A673 (cell line): ENCODE measurements at regions not wholly inside any gene's neighbourhood (a gene's known extent, or its start where the extent isn't known, plus 50 kb on each side); places are given as distances from the start of the nearest gene placed in this dataset.

Experiments
- BruUV-seq: library from RNA; stranded (reverse); fragments of 400-500 nt; replicated peaks from 2 replicates; lab custom pipeline; 2021; lab: Mats Ljungman, UMichigan
- CTCF ChIA-PET: fragments of 300-600 bp; sonication (Branson Sonifier 250); formaldehyde crosslinking; loops from one replicate; lab custom pipeline; 2022; ENCODE audit warnings: antibody characterized with exemption; lab: Charles Lee
- POLR2A ChIA-PET: fragments of 300-600 bp; sonication (Branson Sonifier 250); formaldehyde crosslinking; loops from one replicate; lab custom pipeline; 2022; ENCODE audit warnings: antibody characterized with exemption; ENCODE audit not compliant: low non-redundant PET; lab: Charles Lee
- DNase-seq: peaks from one replicate; pipeline ENCODE4 v3.0.0-alpha.2; 2015; ENCODE audit warnings: low spot score
- H3K27ac ChIP-seq: fragments of 200-600 bp; sonication (generic); 2 replicates; pipeline ENCODE4 v1.5.1; 2016; ENCODE audit warnings: mixed run types, low read depth, mild to moderate bottlenecking, mixed read lengths, antibody characterized with exemption, low read length; ENCODE audit not compliant: poor library complexity, severe bottlenecking
- H3K27me3 ChIP-seq: fragments of 200-600 bp; sonication (generic); replicated peaks from 2 replicates; pipeline ENCODE4 v1.6.1; 2017; ENCODE audit warnings: mixed run types, low read depth, mild to moderate bottlenecking, mixed read lengths, antibody characterized with exemption, low read length; ENCODE audit not compliant: insufficient read depth, poor library complexity
- H3K36me3 ChIP-seq: fragments of 200-600 bp; sonication (generic); 2 replicates; pipeline ENCODE4 v1.6.1; 2016; ENCODE audit warnings: mixed run types, mild to moderate bottlenecking, mixed read lengths, antibody characterized with exemption, low read length; ENCODE audit not compliant: insufficient read depth, poor library complexity, severe bottlenecking
- H3K4me1 ChIP-seq: fragments of 200-600 bp; sonication (generic); 2 replicates; pipeline ENCODE4 v1.6.1; 2017; ENCODE audit warnings: mixed run types, mild to moderate bottlenecking, mixed read lengths, antibody characterized with exemption, low read length; ENCODE audit not compliant: insufficient read depth, poor library complexity, severe bottlenecking
- H3K4me3 ChIP-seq: fragments of 200-600 bp; sonication (generic); 2 replicates; pipeline ENCODE4 v1.5.1; 2016; ENCODE audit warnings: low read depth, mixed run types, mild to moderate bottlenecking, mixed read lengths, low read length; ENCODE audit not compliant: poor library complexity, severe bottlenecking
- H3K9me3 ChIP-seq: fragments of 200-600 bp; sonication (generic); 2 replicates; pipeline ENCODE4 v1.6.1; 2016; ENCODE audit warnings: mixed run types, low read depth, mild to moderate bottlenecking, mixed read lengths, antibody characterized with exemption, low read length; ENCODE audit not compliant: poor library complexity, severe bottlenecking
- EZH2 ChIP-seq: fragments of 200-600 bp; sonication (generic); IDR thresholded peaks from 2 replicates; pipeline ENCODE4 v1.6.1; 2017; ENCODE audit warnings: borderline replicate concordance, low read depth, mild to moderate bottlenecking, mixed read lengths, antibody characterized with exemption, low read length; ENCODE audit not compliant: poor library complexity, severe bottlenecking
- intact Hi-C: fragments of 100-400 bp; cut with micrococcal nuclease; formaldehyde crosslinking; loops from one replicate; pipeline ENCODE4 v1.10.0; 2022; ENCODE audit not compliant: unreplicated experiment
- TF ChIP-seq, protein P1 (sequence below): fragments of 300-800, 200-600 bp; sonication (generic); conservative IDR thresholded peaks from 2 replicates; pipeline ENCODE4 v1.5.1; 2017; ENCODE audit warnings: low read depth, mild to moderate bottlenecking, antibody characterized with exemption, low read length, moderate library complexity, mixed read lengths

DNA sequence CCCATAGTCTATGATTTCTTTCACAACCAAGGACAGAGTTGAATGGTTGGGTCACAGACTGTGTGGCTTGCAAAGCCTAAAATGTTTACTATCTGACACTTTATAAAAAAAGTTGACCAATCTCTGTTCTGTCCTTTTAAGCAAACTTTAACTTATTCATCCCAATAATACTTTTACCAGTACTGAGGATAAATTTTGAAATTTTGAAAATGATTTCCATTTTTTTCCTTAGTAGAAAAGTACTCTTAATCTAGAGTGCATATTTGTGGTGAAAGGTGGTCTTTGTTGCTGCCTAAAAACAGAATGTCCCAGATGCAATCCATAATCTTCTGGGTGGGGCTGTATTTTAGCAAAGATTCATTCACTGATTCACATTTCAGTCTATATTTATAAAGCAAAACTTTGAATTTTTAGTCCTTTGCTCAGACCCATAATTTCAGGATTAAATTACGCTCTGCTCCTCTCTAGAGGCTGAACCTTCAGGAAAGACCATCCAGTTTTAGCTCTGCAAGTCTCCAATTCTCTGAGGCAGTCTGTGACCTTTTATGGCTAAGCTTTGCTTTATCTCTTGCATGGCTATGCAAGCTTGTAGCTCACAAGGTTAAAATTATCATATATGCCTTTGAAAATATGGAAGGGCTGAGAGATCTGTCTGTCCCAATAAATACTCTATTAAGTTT, 573.5 kb downstream of the COL12A1 start:
- Histone ChIP-seq H3K4me1 (no peaks in the 10 kb centered on the region), H3K9me3 (no peaks in the 10 kb centered on the region), H3K27ac (no peak overlapping the region), H3K4me3 (no peak overlapping the region), H3K36me3 (no peaks in the 10 kb centered on the region), H3K27me3 (no peaks in the 10 kb centered on the region)
- DNase-seq = no peak
- POLR2A ChIA-PET = no interaction called here
- TF ChIP-seq EZH2 = no peak
- TF ChIP-seq, protein P1, sequence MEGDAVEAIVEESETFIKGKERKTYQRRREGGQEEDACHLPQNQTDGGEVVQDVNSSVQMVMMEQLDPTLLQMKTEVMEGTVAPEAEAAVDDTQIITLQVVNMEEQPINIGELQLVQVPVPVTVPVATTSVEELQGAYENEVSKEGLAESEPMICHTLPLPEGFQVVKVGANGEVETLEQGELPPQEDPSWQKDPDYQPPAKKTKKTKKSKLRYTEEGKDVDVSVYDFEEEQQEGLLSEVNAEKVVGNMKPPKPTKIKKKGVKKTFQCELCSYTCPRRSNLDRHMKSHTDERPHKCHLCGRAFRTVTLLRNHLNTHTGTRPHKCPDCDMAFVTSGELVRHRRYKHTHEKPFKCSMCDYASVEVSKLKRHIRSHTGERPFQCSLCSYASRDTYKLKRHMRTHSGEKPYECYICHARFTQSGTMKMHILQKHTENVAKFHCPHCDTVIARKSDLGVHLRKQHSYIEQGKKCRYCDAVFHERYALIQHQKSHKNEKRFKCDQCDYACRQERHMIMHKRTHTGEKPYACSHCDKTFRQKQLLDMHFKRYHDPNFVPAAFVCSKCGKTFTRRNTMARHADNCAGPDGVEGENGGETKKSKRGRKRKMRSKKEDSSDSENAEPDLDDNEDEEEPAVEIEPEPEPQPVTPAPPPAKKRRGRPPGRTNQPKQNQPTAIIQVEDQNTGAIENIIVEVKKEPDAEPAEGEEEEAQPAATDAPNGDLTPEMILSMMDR = no peak
- BruUV-seq = no TSS peak
- intact Hi-C loops = no loop called here
- CTCF ChIA-PET = no interaction called here

DNA sequence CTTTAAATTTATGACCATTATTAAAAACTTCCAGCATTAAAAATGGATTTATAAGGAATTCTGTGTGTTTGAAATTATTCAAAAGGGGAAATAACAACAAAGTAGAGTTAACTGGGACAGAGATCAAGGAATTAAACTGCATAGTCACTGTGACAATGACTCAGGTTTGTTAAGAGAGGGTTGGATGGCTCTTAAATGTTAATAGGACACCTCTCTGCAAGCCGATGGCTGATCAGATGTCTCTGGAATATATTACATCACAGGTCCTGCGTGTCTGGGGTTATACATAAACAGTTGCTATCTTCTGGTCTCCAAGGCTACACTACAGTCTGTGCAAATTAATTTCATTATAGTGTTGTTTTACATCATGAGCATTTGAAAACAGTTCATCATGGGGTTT, 574.3 kb downstream of the COL12A1 start:
- Histone ChIP-seq H3K4me1 (no peaks in the 10 kb centered on the region), H3K27me3 (no peaks in the 10 kb centered on the region), H3K9me3 (no peaks in the 10 kb centered on the region), H3K36me3 (no peaks in the 10 kb centered on the region), H3K27ac (no peak overlapping the region), H3K4me3 (no peak overlapping the region)
- no TSS peak for BruUV-seq
- ChIA-PET CTCF (no interaction called here), POLR2A (no interaction called here)
- no peak for TF ChIP-seq EZH2
- TF ChIP-seq, protein P1 = no peak
- DNase-seq = no peak
- intact Hi-C loops = no loop called here

DNA sequence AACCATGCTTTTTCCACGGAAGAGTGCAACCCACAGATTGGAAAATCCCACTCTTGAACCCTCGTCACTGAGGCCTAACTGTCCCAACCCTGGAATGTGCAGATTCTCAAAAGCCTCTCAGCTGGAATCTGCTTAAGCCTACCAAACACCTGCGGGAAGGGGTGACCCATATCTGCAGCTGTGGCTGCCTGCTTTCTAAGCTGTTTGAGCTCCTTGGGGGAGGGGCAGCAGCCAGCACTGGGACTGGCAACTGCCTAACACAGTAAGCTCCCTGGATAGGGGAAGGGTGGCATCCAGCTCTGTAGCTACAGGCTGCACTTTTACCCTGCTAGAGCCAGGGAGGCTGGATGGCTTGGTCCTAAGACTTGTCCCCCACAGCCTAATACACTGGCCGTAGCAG, 579.6 kb downstream of the COL12A1 start:
- POLR2A ChIA-PET = no interaction called here
- TF ChIP-seq EZH2 = no peak
- TF ChIP-seq, protein P1 = no peak
- Histone ChIP-seq H3K36me3 (no peaks in the 10 kb centered on the region), H3K9me3 (peaks cover 6% of the 10 kb centered on the region), H3K27ac (no peak overlapping the region), H3K4me3 (no peak overlapping the region), H3K4me1 (no peaks in the 10 kb centered on the region), H3K27me3 (no peaks in the 10 kb centered on the region)
- CTCF ChIA-PET = no interaction called here
- DNase-seq = no peak
- intact Hi-C loops = no loop called here
- BruUV-seq = no TSS peak
